Sigmoid colon (tissue), 4 donors: ENCODE measurements at regions not wholly inside any gene's neighbourhood (a gene's known extent, or its start where the extent isn't known, plus 50 kb on each side); places are given as distances from the start of the nearest gene placed in this dataset.

ENCODE experiments used
- POLR2A ChIP-seq, 2 donors: fragments of 450-650 bp; IDR thresholded peaks; one replicate each; pipeline ENCODE4 v1.6.1; 2016; ENCODE audit warnings: antibody characterized with exemption in 2 of 2, mild to moderate bottlenecking in 2 of 2, moderate library complexity in 2 of 2
- POLR2AphosphoS5 ChIP-seq, 4 donors: sonication (generic); formaldehyde crosslinking; IDR thresholded peaks; one replicate each; pipeline ENCODE4 v1.6.1; 2017; ENCODE audit warnings: antibody characterized with exemption in 4 of 4
- TF ChIP-seq, protein P1 (sequence below), 4 experiments: fragments of 450-650 bp in 3 of 4; fragments of 200-600 bp in 1 of 4; IDR thresholded peaks; one replicate each; pipeline ENCODE4 v1.5.1; 2016 to 2019; ENCODE audit warnings: antibody characterized with exemption in 4 of 4, mild to moderate bottlenecking in 3 of 4, moderate library complexity in 2 of 4

- TF ChIP-seq POLR2A (IDR thresholded peaks at IDR 0.05) (no peak), POLR2AphosphoS5 (IDR thresholded peaks at IDR 0.05) (no peak)
- TF ChIP-seq, protein P1, sequence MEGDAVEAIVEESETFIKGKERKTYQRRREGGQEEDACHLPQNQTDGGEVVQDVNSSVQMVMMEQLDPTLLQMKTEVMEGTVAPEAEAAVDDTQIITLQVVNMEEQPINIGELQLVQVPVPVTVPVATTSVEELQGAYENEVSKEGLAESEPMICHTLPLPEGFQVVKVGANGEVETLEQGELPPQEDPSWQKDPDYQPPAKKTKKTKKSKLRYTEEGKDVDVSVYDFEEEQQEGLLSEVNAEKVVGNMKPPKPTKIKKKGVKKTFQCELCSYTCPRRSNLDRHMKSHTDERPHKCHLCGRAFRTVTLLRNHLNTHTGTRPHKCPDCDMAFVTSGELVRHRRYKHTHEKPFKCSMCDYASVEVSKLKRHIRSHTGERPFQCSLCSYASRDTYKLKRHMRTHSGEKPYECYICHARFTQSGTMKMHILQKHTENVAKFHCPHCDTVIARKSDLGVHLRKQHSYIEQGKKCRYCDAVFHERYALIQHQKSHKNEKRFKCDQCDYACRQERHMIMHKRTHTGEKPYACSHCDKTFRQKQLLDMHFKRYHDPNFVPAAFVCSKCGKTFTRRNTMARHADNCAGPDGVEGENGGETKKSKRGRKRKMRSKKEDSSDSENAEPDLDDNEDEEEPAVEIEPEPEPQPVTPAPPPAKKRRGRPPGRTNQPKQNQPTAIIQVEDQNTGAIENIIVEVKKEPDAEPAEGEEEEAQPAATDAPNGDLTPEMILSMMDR (IDR thresholded peaks at IDR 0.05), result no peak
Observed at GRCh38 chr10:92785118-92785517, 63.2 kb upstream of the EXOC6 start.
